GM21447 (cell line): ENCODE measurements at regions not wholly inside any gene's neighbourhood (a gene's known extent, or its start where the extent isn't known, plus 50 kb on each side); places are given as distances from the start of the nearest gene placed in this dataset.
"Not testable (repeated sequence)": the region's sequence is repeated elsewhere in the genome, so short reads cannot be mapped to it uniquely, and the experiment has no call there.

Experiments
- ATAC-seq: cut with Tn5 transposase; IDR thresholded peaks from one replicate; pipeline ENCODE4 v1.9.1; 2021; ENCODE audit not compliant: unreplicated experiment

DNA sequence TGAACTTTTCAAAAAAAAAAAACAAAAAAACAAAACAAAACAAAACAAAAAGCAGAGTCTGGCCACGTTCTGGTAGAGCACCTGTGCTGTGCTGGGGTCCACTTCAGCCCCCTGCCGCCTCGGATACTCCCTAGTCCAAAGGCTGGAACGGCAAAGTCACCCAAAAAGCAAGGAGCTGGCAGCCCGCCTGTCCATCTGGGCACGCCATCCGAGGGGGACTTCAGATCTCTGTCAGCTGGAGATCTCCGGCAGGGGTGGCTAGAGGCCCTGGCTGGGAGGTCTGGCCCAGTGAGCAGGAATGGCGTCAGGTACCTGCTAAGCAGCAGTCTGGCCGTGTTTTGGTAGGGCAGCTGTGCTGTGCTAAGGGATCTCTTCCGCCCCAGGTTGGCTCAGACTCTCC, 152.3 kb upstream of the ZNF516 start:
- ATAC-seq, result no peak

DNA sequence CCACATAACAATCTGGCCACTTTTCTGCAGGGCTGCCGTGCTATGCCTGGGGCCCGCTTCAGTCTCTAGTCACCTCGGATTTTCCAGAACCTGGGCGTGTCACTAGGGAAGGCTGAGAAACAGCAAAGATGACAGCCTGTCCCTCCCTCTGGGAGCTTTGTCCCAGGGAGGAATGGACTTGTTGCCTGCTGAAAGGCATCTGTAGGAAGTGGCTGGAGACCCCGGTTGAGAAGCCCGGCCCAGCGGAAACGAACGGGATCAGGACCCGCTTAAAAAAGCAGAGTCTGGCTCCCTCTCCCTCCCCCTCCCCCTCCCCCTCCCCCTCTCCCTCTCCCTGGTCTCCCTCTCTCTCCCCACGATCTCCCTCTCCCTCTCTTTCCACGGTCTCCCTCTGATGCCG, 149.5 kb upstream of the ZNF516 start:
- no peak for ATAC-seq

- no peak for ATAC-seq
These were observed 149.0 kb upstream of the ZNF516 start for GRCh38 chr18:76643996-76644395.

GRCh38 chr18:76643199-76643598, 148.2 kb upstream of the ZNF516 start:
- ATAC-seq, result no peak

DNA sequence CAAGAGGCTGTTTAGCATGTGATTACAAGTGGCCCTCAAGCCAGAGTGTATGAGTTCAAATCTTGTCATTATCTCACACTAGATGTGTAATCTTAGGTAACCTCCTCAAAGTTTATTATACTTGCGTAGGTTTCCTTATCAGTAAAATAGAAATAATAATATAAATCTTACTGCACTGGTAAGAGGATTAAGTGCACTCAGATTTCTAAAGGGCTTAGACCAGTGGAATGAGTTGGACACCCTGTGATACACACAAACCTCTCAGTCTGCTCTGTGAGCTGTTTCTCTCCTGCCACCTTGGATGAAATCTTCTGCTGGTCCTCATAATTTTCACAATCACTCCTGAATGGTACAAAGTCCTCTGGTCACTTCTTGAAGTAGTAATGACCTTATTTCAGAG, 145.4 kb upstream of the ZNF516 start:
- ATAC-seq, result no peak

GRCh38 chr18:76634564-76634963, 139.5 kb upstream of the ZNF516 start:
- no peak for ATAC-seq

DNA sequence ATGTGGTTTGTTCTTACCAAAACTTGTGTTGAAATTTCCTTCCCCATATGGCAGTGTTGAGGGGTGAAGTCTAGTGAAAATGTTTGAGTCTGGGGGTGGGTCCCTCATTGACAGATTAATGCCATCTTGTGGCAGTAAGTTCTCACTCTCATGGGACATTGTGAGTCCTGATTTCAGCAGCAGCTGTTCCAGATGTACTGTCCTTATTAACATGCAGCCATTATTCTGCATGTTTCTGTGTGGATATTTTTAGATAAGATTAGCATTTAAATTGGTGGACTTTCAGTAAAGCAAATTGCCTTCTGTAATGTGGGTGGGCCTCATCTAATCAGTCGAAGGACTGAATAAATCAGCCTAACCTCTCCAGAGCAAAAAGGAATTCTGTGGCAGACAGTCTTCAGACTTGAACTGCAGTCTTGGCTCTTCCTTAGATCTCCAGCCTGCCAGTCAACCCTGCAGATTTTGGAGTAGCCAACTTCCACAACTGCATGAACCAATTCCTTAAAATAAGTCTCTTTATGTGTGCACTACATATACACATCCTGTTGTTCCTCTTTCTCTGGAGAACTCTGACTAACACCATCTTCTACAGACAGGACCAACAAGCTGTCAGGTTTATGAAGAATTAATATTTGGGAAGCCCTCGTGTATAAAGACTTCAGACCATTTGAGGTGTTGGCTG, 138.7 kb upstream of the ZNF516 start:
- ATAC-seq, result no peak

DNA sequence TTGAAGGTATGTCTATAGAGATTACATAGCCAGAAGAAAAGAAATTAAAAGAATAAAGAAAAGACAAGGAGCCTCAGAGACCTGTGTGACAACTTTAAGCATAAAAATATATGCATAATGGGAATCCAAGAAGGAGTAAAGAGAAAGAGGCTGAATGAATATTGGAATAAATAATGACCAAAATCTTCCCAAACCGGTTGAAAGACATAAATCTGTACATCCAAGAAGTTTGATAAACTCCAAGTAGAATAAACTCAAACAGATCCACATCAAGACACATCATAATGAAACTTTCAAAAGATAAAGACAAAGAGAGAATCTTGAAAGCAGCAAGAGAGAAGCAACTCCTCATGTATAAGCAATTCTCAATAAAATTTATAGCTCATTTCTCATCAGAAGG, 132.4 kb upstream of the ZNF516 start:
- ATAC-seq, result no peak

DNA sequence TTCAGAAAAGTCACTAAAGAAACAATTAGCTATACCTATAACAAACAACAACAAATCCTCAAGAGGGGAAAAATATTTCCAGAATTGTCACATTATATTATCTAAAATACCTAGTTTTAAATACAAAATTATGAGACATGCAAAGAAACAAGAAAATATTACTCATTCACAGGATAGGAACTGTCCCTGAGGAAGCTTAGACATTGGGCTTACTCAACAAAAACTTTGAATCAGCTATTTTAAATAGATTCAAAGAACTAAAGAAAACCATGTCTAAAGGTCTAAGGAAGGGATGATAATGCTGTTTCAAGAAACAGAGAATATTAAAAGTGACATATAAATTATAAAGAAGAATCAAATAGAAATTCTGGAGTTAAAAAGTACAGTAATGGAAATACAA, 131.9 kb upstream of the ZNF516 start:
- no peak for ATAC-seq

DNA sequence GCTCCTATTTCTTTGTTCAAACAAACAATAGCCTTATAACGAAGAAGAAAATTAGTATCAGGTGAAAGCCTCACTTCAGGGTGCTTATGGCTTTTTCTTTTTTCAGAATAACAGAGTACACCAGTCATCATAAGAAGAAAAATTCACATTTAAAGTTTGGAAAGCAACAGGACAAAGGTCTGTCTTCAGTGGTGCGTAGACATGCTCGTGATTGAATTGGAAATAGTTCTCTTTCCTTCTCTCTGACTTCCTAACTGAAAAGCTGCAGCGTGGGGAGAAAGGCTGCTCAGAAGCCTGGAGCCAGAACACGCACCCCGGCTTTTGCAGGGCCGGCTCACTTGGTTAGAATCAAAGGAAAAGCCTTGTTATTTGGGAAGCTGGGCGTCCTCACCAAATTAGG, 127.6 kb upstream of the ZNF516 start:
- ATAC-seq, result no peak

DNA sequence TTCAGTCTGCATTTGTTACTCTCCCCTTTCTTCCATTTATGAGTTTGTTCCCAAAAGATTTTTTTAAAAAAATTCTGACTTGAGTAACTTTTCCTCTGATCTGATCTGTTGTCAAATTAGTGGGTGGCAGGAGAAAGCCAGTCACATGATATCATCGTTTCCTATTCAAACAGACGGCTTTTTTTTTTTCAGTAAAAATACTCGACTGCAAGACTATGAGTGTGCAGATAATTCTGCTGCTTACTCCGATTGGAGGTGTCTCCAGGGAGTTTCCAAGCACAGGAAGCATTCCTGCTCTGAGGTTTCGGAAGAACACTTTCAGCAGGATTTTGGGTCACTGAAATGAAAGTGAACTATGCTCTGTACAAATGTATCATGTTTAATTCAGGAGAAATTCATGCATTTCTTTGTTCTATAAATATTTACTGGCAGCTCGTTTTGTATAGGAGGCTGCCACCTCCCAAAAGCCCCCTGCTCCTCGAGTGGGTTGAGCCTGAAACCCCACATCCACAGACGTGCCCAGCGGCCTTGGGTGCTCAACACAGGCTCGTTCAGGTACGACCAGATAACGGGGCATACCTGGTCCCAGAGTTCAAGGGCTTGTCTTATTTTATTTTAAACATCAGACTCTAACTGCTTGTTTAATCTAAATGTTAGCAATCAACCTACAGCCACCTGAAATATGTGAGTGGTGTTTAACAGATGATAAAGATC, 126.9 kb upstream of the ZNF516 start:
- ATAC-seq, result no peak

DNA sequence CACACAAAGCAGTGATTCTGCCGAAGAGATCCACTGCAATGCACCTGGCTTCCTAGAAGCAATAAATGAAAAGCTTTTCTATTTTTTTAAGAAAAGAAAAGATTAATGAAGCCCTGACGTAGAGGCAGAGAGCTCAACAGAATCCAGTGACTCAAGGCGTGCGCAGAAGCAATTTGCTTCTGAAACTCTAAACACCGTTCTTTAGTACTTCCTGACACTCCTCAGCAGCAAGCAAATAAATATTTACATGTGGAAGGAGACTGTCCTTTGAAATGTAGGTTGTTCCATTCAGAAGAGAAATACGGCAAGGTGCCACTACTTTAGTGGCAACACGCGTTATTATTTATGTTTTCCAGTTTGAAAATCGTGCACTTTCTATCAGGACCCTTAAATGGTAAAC, 126.2 kb upstream of the ZNF516 start:
- ATAC-seq, result no peak

DNA sequence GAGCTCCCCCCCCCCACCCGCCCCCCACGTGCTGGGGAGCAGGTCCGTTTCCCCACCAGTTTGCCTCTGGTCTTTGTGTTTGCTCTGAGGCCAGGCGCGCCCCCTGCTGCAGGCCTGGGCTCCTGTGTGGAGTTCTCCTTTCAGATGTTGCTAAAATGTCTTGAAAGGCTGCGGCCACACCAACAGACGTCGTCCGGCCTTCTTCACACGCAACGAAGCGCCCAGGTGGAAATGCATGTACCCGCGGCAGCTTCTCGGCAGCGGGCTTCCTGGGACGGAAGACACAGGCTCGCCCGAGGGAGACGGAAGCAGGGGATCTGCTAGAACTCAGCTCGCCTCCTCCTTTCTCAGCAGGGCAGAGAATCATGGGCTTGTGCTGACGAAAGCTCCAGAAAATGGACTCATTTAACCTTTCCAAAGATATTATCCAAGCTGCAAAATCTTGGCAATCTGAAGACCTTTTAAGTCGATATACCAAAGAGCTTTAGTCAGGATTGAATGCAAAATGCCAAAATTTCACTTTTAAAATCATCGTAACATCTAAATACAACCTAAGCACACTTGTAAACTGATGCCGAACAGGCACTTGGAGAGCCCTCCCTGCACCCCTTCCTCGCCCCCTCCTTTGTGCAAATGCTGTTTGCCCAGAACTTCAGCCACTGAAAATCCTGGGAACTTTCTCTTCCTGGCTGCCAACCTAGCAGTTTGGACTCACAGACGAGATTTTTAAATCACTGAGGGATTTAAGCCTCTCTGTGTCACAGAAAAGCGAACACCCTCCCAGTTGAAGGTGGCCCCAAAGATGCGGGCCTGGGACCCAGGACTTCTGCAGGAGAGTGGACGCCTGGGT, 125.5 kb upstream of the ZNF516 start:
- ATAC-seq, result peak; percentile 83

GRCh38 chr18:76619621-76620315, 124.7 kb upstream of the ZNF516 start:
- no peak for ATAC-seq

- no peak for ATAC-seq
These were observed 124.2 kb upstream of the ZNF516 start for GRCh38 chr18:76619261-76619620.

DNA sequence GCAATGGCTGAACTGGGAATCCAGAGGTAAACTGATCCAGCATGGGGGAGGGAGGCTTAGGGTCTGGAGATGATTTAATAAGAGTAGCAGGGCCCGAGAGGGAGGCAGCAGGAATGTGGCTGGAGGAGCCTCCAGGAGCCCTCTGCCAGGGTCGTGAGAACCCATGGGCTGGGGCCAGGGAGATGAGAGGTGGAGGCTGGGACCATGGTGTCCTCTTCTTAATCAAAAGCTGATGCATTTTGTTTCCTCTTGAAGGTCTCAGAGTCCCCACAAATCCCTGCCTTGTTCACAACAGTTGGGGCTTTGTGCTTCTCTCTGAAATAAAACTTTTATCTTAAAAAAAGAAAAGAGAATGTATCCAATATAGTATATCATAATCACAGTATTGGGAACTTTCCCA, 123.7 kb upstream of the ZNF516 start:
- ATAC-seq, result no peak

GRCh38 chr18:76616373-76616772, 121.3 kb upstream of the ZNF516 start:
- ATAC-seq, result no peak

DNA sequence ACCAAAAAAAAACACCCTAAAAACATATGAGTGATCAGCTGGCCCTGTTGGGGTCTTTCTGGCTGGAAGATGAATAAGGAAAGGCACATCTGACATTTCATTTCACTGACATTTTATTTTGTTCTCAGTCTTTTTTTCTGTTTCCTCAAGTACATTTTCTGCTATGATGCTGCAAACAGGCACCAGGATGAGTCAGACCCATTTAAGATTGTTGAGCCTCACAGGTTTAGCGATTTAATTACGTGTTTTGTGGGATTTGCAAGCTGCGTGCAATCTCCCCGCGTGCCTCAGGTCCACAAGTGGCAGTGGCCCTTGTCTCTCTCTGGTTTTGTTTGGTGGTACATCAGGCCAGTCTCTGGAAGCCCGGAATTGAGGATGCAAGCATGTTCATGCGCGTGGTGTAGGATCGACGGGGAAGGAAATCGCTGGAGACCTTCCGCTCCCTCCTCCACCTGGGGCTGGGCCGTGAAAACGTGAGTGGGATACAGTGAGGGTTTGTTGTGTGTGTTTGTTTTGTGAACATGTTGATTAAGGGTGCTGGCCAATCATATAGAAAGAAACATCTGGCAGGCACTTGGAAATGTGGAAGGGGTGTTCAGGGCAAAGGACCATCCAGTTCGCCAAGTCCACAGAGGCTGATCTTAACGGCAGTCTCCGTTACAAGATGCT, 120.2 kb upstream of the ZNF516 start:
- ATAC-seq, result no peak

GRCh38 chr18:76613755-76614120, 118.7 kb upstream of the ZNF516 start:
- no peak for ATAC-seq

DNA sequence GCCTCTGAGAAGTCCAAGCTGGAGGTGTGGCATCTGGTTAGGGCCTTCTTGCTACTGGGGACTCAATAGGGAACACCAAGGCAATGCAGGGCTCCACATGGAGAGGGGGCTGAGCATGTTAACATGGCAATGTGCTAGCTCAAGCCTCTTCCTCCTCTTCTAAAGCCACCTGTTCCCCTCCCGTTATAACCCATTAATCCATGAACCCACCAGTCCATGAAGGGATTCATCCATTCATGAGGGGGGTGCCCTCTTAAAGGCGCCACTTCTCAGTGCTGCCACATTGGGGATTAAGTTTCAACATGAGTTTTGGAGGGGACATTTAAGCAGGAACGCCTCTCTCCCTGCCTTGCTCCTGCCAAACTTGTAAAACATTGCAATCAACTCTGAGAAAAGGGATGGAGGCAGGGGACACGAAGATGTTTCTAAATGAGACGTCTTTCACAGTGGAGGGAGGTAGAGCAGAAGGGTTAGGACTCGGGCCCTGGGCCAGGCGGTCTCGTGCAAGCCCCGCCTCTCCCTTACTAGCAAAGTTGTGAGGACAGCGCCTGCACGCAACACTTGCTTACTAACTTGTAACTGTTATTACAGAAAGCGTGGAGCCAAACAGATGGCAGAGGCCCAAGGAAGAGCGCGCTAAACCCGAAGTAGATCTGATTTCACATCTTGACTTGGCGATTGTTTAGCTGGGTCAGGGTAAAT, 118.2 kb upstream of the ZNF516 start:
- ATAC-seq, result no peak

GRCh38 chr18:76611750-76612045, 116.7 kb upstream of the ZNF516 start:
- ATAC-seq, result not testable (repeated sequence)
